Mucosa of rectum (tissue), 2 donors: ENCODE measurements at regions not wholly inside any gene's neighbourhood (a gene's known extent, or its start where the extent isn't known, plus 50 kb on each side); places are given as distances from the start of the nearest gene placed in this dataset.

ENCODE experiments used
- H3K27ac ChIP-seq, 2 donors: one replicate each; pipeline ENCODE4 v1.7.0; 2013; ENCODE audit warnings: inconsistent platforms in 2 of 2, low read depth in 2 of 2, low read length in 2 of 2
- H3K27me3 ChIP-seq, 2 donors: one replicate each; pipeline ENCODE4 v1.7.0; 2013; ENCODE audit warnings: low read length in 2 of 2; ENCODE audit not compliant: control insufficient read depth in 2 of 2, insufficient read depth in 2 of 2
- H3K36me3 ChIP-seq, 2 donors: one replicate each; pipeline ENCODE4 v1.7.0; 2013; ENCODE audit warnings: low read length in 2 of 2; ENCODE audit not compliant: control insufficient read depth in 2 of 2, insufficient read depth in 2 of 2
- H3K4me1 ChIP-seq, 2 donors: one replicate each; pipeline ENCODE4 v1.7.0; 2013; ENCODE audit warnings: low read length in 2 of 2, mild to moderate bottlenecking in 1 of 2; ENCODE audit not compliant: control insufficient read depth in 2 of 2, insufficient read depth in 2 of 2
- H3K4me3 ChIP-seq, 2 donors: one replicate each; pipeline ENCODE4 v1.7.0; 2013; ENCODE audit warnings: low read length in 2 of 2
- H3K9ac ChIP-seq, 2 donors: one replicate each; pipeline ENCODE4 v1.7.0; 2013; ENCODE audit warnings: low read length in 2 of 2, low read depth in 1 of 2, mild to moderate bottlenecking in 1 of 2
- H3K9me3 ChIP-seq, 2 donors: one replicate each; pipeline ENCODE4 v1.7.0; 2013; ENCODE audit warnings: low read length in 2 of 2; ENCODE audit not compliant: control insufficient read depth in 2 of 2
- donor health status: healthy.
- donor health status: Normal muscosa, but diverticular disease.

DNA sequence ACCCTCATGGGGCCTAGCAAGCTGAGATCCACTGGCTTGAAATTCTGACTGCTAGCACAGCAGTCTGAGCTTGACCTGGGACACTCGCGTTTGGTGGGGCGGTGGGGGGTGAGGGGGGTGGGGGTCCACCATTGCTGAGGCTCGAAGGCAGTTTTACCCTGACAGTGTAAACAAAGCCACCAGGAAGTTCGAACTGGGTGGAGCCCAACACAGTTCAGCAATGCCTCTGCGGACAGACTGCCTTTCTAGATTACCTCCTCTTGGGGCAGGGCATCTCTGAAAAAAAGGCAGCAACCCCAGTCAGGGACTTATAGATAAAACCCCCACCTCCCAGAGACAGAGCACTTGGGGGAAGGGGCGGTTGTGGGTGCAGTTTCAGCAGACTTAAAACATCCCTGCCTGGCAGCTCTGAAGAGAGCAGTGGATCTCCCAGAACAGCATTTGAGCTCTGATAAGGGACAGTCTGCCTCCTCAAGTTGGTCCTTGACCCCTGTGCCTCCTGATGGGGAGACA lies 149.7 kb upstream of the TANK start:
- no peaks in the 10 kb centered on the region for H3K4me1 ChIP-seq
- H3K36me3 ChIP-seq = no peaks in the 10 kb centered on the region
- H3K9ac ChIP-seq = no peak overlapping the region
- H3K4me3 ChIP-seq = no peak overlapping the region
- no peaks in the 10 kb centered on the region for H3K9me3 ChIP-seq
- no peaks in the 10 kb centered on the region for H3K27me3 ChIP-seq
- no peak overlapping the region for H3K27ac ChIP-seq

- H3K4me1 ChIP-seq = no peaks in the 10 kb centered on the region
- H3K27ac ChIP-seq = no peak overlapping the region
- peaks cover 0 to 2% of the 10 kb centered on the region in 2 donors for H3K9me3 ChIP-seq
Observed at GRCh38 chr2:161017780-161018470, 142.3 kb upstream of the TANK start.

GRCh38 chr2:161019311-161019710 lies 140.9 kb upstream of the TANK start:
- Histone ChIP-seq H3K9ac (no peak overlapping the region), H3K27me3 (no peaks in the 10 kb centered on the region), H3K9me3 (peaks cover 0 to 2% of the 10 kb centered on the region in 2 donors), H3K27ac (no peak overlapping the region), H3K4me1 (no peaks in the 10 kb centered on the region), H3K36me3 (no peaks in the 10 kb centered on the region), H3K4me3 (no peak overlapping the region)

More at GRCh38 chr2:161017780-161018470, 142.3 kb upstream of the TANK start:
- no peak overlapping the region for H3K4me3 ChIP-seq
- H3K9ac ChIP-seq = no peak overlapping the region
- no peaks in the 10 kb centered on the region for H3K36me3 ChIP-seq
- no peaks in the 10 kb centered on the region for H3K27me3 ChIP-seq

- H3K9me3 ChIP-seq = peaks cover 0 to 2% of the 10 kb centered on the region in 2 donors
- H3K9ac ChIP-seq = no peak overlapping the region
- no peaks in the 10 kb centered on the region for H3K4me1 ChIP-seq
- H3K27me3 ChIP-seq = no peaks in the 10 kb centered on the region
- no peak overlapping the region for H3K4me3 ChIP-seq
- H3K27ac ChIP-seq = no peak overlapping the region
- no peaks in the 10 kb centered on the region for H3K36me3 ChIP-seq
Observed at GRCh38 chr2:161020437-161020836, 139.8 kb upstream of the TANK start.

DNA sequence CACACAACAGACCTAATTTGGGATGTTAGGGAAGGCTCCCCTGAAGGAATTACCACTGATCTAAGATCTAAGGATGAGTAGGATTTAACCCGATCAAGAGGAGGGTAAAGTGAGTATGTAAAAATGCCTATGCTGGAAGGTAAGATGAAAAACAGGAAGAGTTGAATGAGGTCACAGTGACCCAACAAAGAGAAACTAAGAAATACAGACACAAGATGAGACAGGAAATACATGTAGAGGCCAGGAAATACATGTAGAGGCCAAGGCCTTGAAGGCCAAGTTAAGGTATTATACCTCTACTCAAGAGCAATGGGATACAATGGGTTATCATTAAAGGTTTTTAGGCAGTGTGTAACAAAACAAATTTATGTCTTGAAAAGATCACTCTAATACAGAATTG lies 131.6 kb upstream of the TANK start:
- no peaks in the 10 kb centered on the region for H3K27me3 ChIP-seq
- no peaks in the 10 kb centered on the region for H3K36me3 ChIP-seq
- no peak overlapping the region for H3K27ac ChIP-seq
- no peak overlapping the region for H3K4me3 ChIP-seq
- no peak overlapping the region for H3K9ac ChIP-seq
- no peaks in the 10 kb centered on the region for H3K4me1 ChIP-seq
- no peaks in the 10 kb centered on the region for H3K9me3 ChIP-seq

DNA sequence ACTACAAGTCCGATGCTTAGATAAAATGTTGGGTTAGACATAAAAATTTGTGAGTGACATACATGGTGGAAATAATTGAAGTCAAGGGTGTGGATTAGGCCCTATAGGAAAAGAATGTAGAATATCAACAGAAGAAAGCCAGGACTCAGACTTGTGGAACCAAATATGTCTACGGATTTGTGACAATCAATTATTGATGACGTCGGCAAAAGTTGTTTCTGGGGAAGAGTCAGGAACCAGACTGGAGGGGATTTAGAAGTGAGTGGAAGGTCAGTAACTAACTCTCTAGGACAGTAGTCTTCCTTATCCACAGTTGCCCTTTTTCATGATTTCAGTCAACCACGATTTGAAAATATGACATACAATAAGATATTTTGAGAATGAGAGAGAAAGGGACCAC lies 130.9 kb upstream of the TANK start:
- H3K36me3 ChIP-seq = no peaks in the 10 kb centered on the region
- no peak overlapping the region for H3K4me3 ChIP-seq
- no peak overlapping the region for H3K9ac ChIP-seq
- H3K9me3 ChIP-seq = no peaks in the 10 kb centered on the region
- no peaks in the 10 kb centered on the region for H3K4me1 ChIP-seq
- no peaks in the 10 kb centered on the region for H3K27me3 ChIP-seq
- no peak overlapping the region for H3K27ac ChIP-seq

DNA sequence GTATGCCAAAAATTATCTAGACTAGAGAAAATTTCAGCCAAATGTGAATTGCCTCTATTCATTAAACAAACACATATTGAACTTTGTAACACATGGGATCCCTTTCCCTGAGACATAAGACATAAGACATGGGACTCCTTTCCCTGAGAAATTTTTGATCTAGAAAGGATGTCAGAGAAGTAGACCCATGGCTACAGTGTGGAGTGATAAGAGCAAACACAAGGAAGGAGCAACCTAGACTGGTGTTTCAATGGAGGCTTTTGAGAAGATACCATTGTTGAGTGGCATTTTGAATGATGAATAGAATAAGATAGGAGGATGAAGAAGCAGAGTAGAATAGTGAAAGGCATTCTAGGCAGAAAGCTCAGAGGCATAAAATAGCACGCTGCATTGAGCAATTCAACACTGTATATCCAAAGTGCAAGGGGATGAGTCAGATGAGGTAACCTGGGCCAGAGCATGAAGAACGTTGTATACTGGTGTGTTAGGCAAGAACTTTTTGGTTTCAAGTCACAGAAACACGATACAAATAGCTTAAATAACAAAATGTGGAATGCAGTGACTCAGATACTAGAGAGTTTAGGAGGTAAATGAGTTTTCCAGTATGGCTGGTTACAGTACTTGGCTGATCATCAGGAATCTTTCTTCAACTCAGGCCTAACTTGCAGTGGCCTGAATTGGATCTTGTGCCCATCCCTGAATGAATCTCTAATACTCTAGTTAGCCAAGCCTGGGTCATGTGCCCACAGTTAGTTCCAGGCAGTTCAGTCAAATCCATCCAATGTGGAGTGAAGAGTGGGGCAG lies 129.8 kb upstream of the TANK start:
- Histone ChIP-seq H3K9ac (no peak overlapping the region), H3K27ac (peak overlapping the region in 1 of 2 donors; percentile 6), H3K4me1 (no peaks in the 10 kb centered on the region), H3K27me3 (no peaks in the 10 kb centered on the region), H3K4me3 (no peak overlapping the region), H3K9me3 (no peaks in the 10 kb centered on the region), H3K36me3 (no peaks in the 10 kb centered on the region)

DNA sequence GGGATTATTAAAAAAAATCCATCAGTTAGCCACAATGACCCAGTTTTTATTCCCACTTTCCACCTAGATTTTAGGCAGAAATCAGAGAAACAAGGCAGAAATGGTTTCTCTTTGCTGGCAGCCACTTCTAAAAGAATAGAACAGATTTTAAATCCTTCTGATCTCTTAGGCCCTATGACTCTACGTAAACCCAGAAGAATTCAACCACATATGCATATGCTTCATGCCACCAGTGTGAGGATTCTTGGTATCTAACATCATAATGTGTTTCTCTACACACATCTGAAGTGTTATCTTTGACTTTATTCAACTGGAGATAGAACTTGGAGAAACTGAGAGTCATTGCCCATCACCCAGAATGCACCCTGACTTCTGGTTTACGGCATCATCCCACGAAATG lies 128.7 kb upstream of the TANK start:
- no peaks in the 10 kb centered on the region for H3K27me3 ChIP-seq
- no peaks in the 10 kb centered on the region for H3K9me3 ChIP-seq
- peak overlapping the region in 1 of 2 donors; percentile 6 for H3K27ac ChIP-seq
- H3K36me3 ChIP-seq = no peaks in the 10 kb centered on the region
- H3K9ac ChIP-seq = no peak overlapping the region
- no peaks in the 10 kb centered on the region for H3K4me1 ChIP-seq
- no peak overlapping the region for H3K4me3 ChIP-seq

- Histone ChIP-seq H3K4me3 (no peak overlapping the region), H3K4me1 (no peaks in the 10 kb centered on the region), H3K9me3 (no peaks in the 10 kb centered on the region), H3K36me3 (no peaks in the 10 kb centered on the region), H3K27ac (no peak overlapping the region), H3K27me3 (no peaks in the 10 kb centered on the region), H3K9ac (no peak overlapping the region)
Observed at GRCh38 chr2:161032635-161033034, 127.6 kb upstream of the TANK start.

GRCh38 chr2:161033059-161033660 lies 127.1 kb upstream of the TANK start:
- H3K36me3 ChIP-seq = no peaks in the 10 kb centered on the region
- H3K9ac ChIP-seq = no peak overlapping the region
- no peaks in the 10 kb centered on the region for H3K4me1 ChIP-seq
- H3K27me3 ChIP-seq = no peaks in the 10 kb centered on the region
- no peaks in the 10 kb centered on the region for H3K9me3 ChIP-seq
- H3K4me3 ChIP-seq = no peak overlapping the region
- H3K27ac ChIP-seq = no peak overlapping the region
